HAP-1 (cell line): ENCODE measurements at regions not wholly inside any gene's neighbourhood (a gene's known extent, or its start where the extent isn't known, plus 50 kb on each side); places are given as distances from the start of the nearest gene placed in this dataset.

Experiments
- DNase-seq, 2 experiments: peaks; one replicate each; pipeline ENCODE4 v3.0.0-alpha.2; 2016 to 2020; ENCODE audit warnings: low spot score in 2 of 2
- H3K27me3 ChIP-seq: fragments of 250-450 bp; sonication (Bioruptor Pico); 2 replicates; pipeline ENCODE4 v1.5.1; 2020; ENCODE audit warnings: low read depth, mild to moderate bottlenecking, moderate library complexity
- H3K36me3 ChIP-seq: fragments of 250-450 bp; sonication (Bioruptor Pico); replicated peaks from 2 replicates; pipeline ENCODE4 v1.5.1; 2020; ENCODE audit warnings: mild to moderate bottlenecking
- H3K4me1 ChIP-seq: fragments of 250-450 bp; sonication (Bioruptor Pico); 2 replicates; pipeline ENCODE4 v1.5.1; 2020; ENCODE audit warnings: mild to moderate bottlenecking
- H3K4me3 ChIP-seq: fragments of 250-450 bp; sonication (Bioruptor Pico); 2 replicates; pipeline ENCODE4 v1.5.1; 2020; ENCODE audit warnings: mild to moderate bottlenecking, moderate library complexity
- H3K9me3 ChIP-seq: fragments of 250-450 bp; sonication (Bioruptor Pico); 2 replicates; pipeline ENCODE4 v1.5.1; 2020; ENCODE audit warnings: mild to moderate bottlenecking, moderate library complexity
- in situ Hi-C: fragments of 300-500 bp; cut with MboI; formaldehyde crosslinking; loops from 3 replicates; pipeline ENCODE4 v1.14.3; 2020; ENCODE audit warnings: low sequenced_read_pairs, inconsistent platforms, mixed read lengths

- in situ Hi-C loops = no loop called here
- H3K4me1 ChIP-seq = no peaks in the 10 kb centered on the region
- no peaks in the 10 kb centered on the region for H3K9me3 ChIP-seq
- H3K27me3 ChIP-seq = no peaks in the 10 kb centered on the region
- DNase-seq = no peak
- no peaks in the 10 kb centered on the region for H3K36me3 ChIP-seq
- H3K4me3 ChIP-seq = no peak overlapping the region
Measured at GRCh38 chr3:66659056-66659455, 158.2 kb upstream of the LRIG1 start.

GRCh38 chr3:66661628-66662027 is 160.8 kb upstream of the LRIG1 start:
- in situ Hi-C loops = no loop called here
- Histone ChIP-seq H3K36me3 (no peaks in the 10 kb centered on the region), H3K9me3 (no peaks in the 10 kb centered on the region), H3K4me3 (no peak overlapping the region), H3K27me3 (no peaks in the 10 kb centered on the region), H3K4me1 (no peaks in the 10 kb centered on the region)
- DNase-seq = no peak

GRCh38 chr3:66662894-66663293 is 162.1 kb upstream of the LRIG1 start:
- DNase-seq = no peak
- in situ Hi-C loops = no loop called here
- Histone ChIP-seq H3K4me3 (no peak overlapping the region), H3K27me3 (no peaks in the 10 kb centered on the region), H3K9me3 (no peaks in the 10 kb centered on the region), H3K4me1 (no peaks in the 10 kb centered on the region), H3K36me3 (no peaks in the 10 kb centered on the region)

- Histone ChIP-seq H3K9me3 (no peaks in the 10 kb centered on the region), H3K36me3 (no peaks in the 10 kb centered on the region), H3K4me3 (no peak overlapping the region), H3K27me3 (no peaks in the 10 kb centered on the region), H3K4me1 (no peaks in the 10 kb centered on the region)
- no peak for DNase-seq
- in situ Hi-C loops = no loop called here
Measured at GRCh38 chr3:66665021-66665695, 164.3 kb upstream of the LRIG1 start.

- H3K27me3 ChIP-seq = no peaks in the 10 kb centered on the region
- H3K36me3 ChIP-seq = no peaks in the 10 kb centered on the region
- H3K4me3 ChIP-seq = no peak overlapping the region
- no peaks in the 10 kb centered on the region for H3K4me1 ChIP-seq
- no peak for DNase-seq
- in situ Hi-C loops = no loop called here
- no peaks in the 10 kb centered on the region for H3K9me3 ChIP-seq
Measured at GRCh38 chr3:66666362-66666761, 165.5 kb upstream of the LRIG1 start.

DNA sequence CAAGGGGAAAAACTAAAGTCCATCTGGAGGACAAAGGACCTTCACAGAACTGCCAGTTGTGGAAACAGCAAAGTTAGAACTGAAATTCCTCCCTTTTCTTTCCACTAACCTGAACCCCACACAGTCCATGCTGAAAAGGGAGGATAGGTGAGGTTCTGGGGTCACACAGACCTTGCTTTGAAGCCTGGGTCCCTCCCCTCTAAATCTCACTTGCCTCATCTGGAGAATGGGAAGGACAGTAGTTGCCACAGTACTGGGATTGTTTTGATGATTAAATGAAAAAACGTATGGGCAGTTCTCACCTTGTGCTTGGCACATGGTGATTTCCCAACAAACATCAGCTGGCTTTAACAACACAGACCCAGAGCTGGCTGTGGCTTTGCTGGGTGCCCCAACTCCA is 166.4 kb upstream of the LRIG1 start:
- no peak for DNase-seq
- H3K27me3 ChIP-seq = no peaks in the 10 kb centered on the region
- in situ Hi-C loops = no loop called here
- H3K4me3 ChIP-seq = no peak overlapping the region
- H3K36me3 ChIP-seq = no peaks in the 10 kb centered on the region
- H3K9me3 ChIP-seq = no peaks in the 10 kb centered on the region
- H3K4me1 ChIP-seq = no peaks in the 10 kb centered on the region

GRCh38 chr3:66671291-66671690 is 170.5 kb upstream of the LRIG1 start:
- H3K4me3 ChIP-seq = no peak overlapping the region
- in situ Hi-C loops = no loop called here
- H3K27me3 ChIP-seq = 0 out of 2 replicates have a peak, but pooled peaks cover under 1% of the 10 kb centered on the region
- DNase-seq = no peak
- no peaks in the 10 kb centered on the region; the same call in 1 of the 2 replicates for H3K9me3 ChIP-seq
- H3K4me1 ChIP-seq = no peaks in the 10 kb centered on the region
- H3K36me3 ChIP-seq = no peaks in the 10 kb centered on the region

DNA sequence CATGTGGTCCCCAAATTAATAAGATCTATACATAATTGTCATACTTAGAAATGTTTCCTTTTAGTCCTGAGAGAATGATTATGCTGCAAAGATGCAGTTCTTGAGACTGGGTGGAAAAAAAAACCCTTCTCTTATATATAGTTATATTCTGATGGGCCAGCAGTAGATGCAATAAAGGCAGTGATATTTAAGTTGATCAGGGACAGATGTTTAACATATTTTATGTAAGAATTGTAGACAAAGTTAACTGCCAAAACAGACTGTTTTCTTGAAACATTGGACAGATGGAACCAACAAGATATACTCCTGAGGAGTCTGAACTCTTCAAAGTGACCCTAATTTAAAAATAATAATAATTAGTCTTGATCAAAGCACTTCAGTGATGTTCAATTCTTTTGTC is 172.0 kb upstream of the LRIG1 start:
- no peaks in the 10 kb centered on the region; the same call in 1 of the 2 replicates for H3K9me3 ChIP-seq
- in situ Hi-C loops = no loop called here
- H3K4me3 ChIP-seq = no peak overlapping the region
- 0 out of 2 replicates have a peak, but pooled peaks cover 3% of the 10 kb centered on the region for H3K27me3 ChIP-seq
- no peaks in the 10 kb centered on the region for H3K36me3 ChIP-seq
- H3K4me1 ChIP-seq = no peaks in the 10 kb centered on the region
- DNase-seq = no peak

DNA sequence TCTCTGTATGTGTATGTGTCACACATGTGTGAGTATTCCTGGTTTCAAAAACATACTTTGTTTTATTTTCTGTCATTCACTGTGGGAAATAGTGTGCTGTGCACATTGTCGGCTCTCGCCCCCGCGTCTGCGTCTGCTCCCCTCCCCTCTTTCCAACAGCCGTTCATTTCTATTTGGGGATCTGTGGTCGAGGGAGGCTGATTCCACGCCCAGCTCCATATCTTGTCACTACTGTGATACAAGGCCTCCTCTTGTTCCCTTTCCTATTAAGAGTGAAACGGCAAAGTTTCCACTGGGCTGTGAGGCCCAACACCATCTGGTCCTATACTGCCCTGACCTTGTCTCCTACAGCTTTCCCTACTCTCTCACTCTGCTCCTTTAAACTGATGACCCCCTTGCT is 172.5 kb upstream of the LRIG1 start:
- H3K36me3 ChIP-seq = no peaks in the 10 kb centered on the region
- no peak for DNase-seq
- no peaks in the 10 kb centered on the region; the same call in 1 of the 2 replicates for H3K9me3 ChIP-seq
- 0 out of 2 replicates have a peak, but pooled peaks cover 3% of the 10 kb centered on the region for H3K27me3 ChIP-seq
- H3K4me3 ChIP-seq = no peak overlapping the region
- H3K4me1 ChIP-seq = no peaks in the 10 kb centered on the region
- in situ Hi-C loops = no loop called here

DNA sequence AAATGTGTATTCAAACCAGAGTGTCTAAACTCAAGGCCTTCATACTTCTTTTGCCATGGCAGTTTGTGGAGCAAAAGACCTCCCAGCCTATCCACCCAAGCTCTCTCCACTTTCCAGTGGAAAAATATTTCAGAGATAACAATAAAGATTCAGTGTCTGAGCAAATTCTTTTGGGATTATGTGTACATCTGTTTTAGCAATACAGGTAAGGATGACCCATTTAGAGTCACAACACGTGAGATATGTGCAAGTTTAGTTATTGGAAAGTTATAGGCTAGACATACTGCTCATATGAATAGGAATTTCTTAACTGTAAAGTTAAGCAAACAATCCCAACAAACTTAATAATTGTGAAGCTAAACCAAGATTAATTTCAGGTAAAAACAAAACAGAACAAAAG is 174.5 kb upstream of the LRIG1 start:
- DNase-seq = no peak
- 0 out of 2 replicates have a peak, but pooled peaks cover 3% of the 10 kb centered on the region for H3K27me3 ChIP-seq
- no peaks in the 10 kb centered on the region for H3K36me3 ChIP-seq
- no peaks in the 10 kb centered on the region; the same call in 1 of the 2 replicates for H3K9me3 ChIP-seq
- in situ Hi-C loops = no loop called here
- no peak overlapping the region for H3K4me3 ChIP-seq
- H3K4me1 ChIP-seq = no peaks in the 10 kb centered on the region

GRCh38 chr3:66692042-66692765 is 191.4 kb upstream of the LRIG1 start:
- Histone ChIP-seq H3K9me3 (no peaks in the 10 kb centered on the region), H3K4me3 (no peak overlapping the region), H3K36me3 (no peaks in the 10 kb centered on the region), H3K27me3 (no peaks in the 10 kb centered on the region), H3K4me1 (no peaks in the 10 kb centered on the region)
- no peak for DNase-seq
- in situ Hi-C loops = no loop called here

DNA sequence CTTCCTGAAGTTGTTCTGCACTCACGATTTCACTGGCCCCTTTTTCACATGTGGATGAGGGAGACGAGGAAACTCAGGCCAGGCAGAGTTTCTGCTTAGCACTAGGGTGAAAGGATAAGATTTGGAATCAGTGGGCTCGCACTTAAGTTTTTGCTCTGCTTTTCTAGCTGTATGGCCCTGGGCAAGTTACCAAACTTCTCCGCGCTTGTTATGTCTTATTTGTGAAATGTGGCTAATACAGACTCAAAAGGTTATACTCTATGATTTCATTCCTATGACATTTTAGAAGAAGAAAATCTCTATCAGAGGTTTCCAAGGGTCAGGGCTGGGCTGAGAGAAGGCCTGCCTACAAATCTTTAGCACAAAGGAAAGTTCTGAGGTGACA is 191.9 kb upstream of the LRIG1 start:
- in situ Hi-C loops = no loop called here
- Histone ChIP-seq H3K27me3 (no peaks in the 10 kb centered on the region), H3K4me1 (no peaks in the 10 kb centered on the region), H3K4me3 (no peak overlapping the region), H3K36me3 (no peaks in the 10 kb centered on the region), H3K9me3 (no peaks in the 10 kb centered on the region)
- DNase-seq = no peak

- in situ Hi-C loops = no loop called here
- Histone ChIP-seq H3K4me1 (no peaks in the 10 kb centered on the region), H3K27me3 (no peaks in the 10 kb centered on the region), H3K9me3 (no peaks in the 10 kb centered on the region), H3K4me3 (no peak overlapping the region), H3K36me3 (no peaks in the 10 kb centered on the region)
- no peak for DNase-seq
Measured at GRCh38 chr3:66693461-66694031, 192.7 kb upstream of the LRIG1 start.

GRCh38 chr3:66702126-66702525 is 201.3 kb upstream of the LRIG1 start:
- in situ Hi-C loops = no loop called here
- H3K4me1 ChIP-seq = peaks cover 20% of the 10 kb centered on the region
- DNase-seq = no peak
- H3K27me3 ChIP-seq = no peaks in the 10 kb centered on the region
- H3K9me3 ChIP-seq = no peaks in the 10 kb centered on the region
- H3K36me3 ChIP-seq = no peaks in the 10 kb centered on the region
- no peak overlapping the region for H3K4me3 ChIP-seq
